B cell (primary cell): ENCODE measurements at regions not wholly inside any gene's neighbourhood (a gene's known extent, or its start where the extent isn't known, plus 50 kb on each side); places are given as distances from the start of the nearest gene placed in this dataset.

Experiments
- ATAC-seq: fragments of 200-7000 bp; cut with Tn5 transposase; one replicate; pipeline ENCODE4 v1.10.0; 2021; ENCODE audit warnings: low read depth, mild to moderate bottlenecking, moderate number of reproducible peaks, moderate library complexity
- CTCF ChIA-PET: fragments of 350-600 bp; sonication (Branson Sonifier 250); formaldehyde crosslinking; loops from one replicate; lab custom pipeline; 2021; ENCODE audit warnings: antibody characterized with exemption, inconsistent platforms; lab: Charles Lee
- POLR2A ChIA-PET: fragments of 350-600 bp; sonication (Branson Sonifier 250); formaldehyde crosslinking; loops from one replicate; lab custom pipeline; 2021; ENCODE audit warnings: antibody characterized with exemption; lab: Charles Lee
- DNase-seq: peaks from one replicate; pipeline ENCODE4 v3.0.0; 2013
- H2AFZ ChIP-seq: 2 replicates; pipeline ENCODE4 v1.6.1; 2012; ENCODE audit warnings: mild to moderate bottlenecking, low read depth, low read length; ENCODE audit not compliant: insufficient read depth, poor library complexity, severe bottlenecking
- H3K27ac ChIP-seq, 2 donors: 1 replicate in 1 of 2; 2 replicates in 1 of 2; pipeline ENCODE4 v1.5.1; 2012 to 2013; ENCODE audit warnings: low read length in 2 of 2, mild to moderate bottlenecking in 2 of 2, moderate library complexity in 1 of 2
- H3K27me3 ChIP-seq, 4 experiments: fragments of 200-600 bp in 1 of 4; sonication (generic) in 1 of 4; replicated peaks in 1 of 4; 1 replicate in 2 of 4; 2 replicates in 2 of 4; pipeline versions ENCODE4 v1.6.1 to v1.7.0; 2013 to 2016; ENCODE audit warnings: low read length in 3 of 4, mild to moderate bottlenecking in 2 of 4, mixed read lengths in 1 of 4, moderate library complexity in 1 of 4; ENCODE audit not compliant: insufficient read depth in 4 of 4, control insufficient read depth in 3 of 4; ENCODE audit errors: control extremely low read depth in 1 of 4
- H3K36me3 ChIP-seq, 2 experiments: replicated peaks in 1 of 2; 1 replicate in 1 of 2; 2 replicates in 1 of 2; pipeline versions ENCODE4 v1.6.1 to v1.7.1; 2013; ENCODE audit warnings: low read length in 1 of 2; ENCODE audit not compliant: insufficient read depth in 2 of 2, control insufficient read depth in 1 of 2; ENCODE audit errors: control extremely low read depth in 1 of 2, extremely low read depth in 1 of 2
- H3K4me1 ChIP-seq, 2 donors: fragments of 200-600 bp in 1 of 2; sonication (generic) in 1 of 2; 1 replicate in 1 of 2; 2 replicates in 1 of 2; pipeline versions ENCODE4 v1.5.1 to v1.6.1; 2013 to 2017; ENCODE audit warnings: low read length in 2 of 2; ENCODE audit not compliant: control insufficient read depth in 2 of 2, insufficient read depth in 2 of 2
- H3K4me2 ChIP-seq: replicated peaks from 2 replicates; pipeline ENCODE3; 2012; ENCODE audit warnings: mild to moderate bottlenecking, low read depth, low read length; ENCODE audit not compliant: poor library complexity, severe bottlenecking
- H3K4me3 ChIP-seq, 5 experiments: fragments of 200-600 bp in 1 of 5; sonication (generic) in 1 of 5; 1 replicate in 3 of 5; 2 replicates in 2 of 5; pipeline versions ENCODE4 v1.5.1 to v1.7.0; 2011 to 2016; ENCODE audit warnings: low read length in 4 of 5, mild to moderate bottlenecking in 4 of 5, low read depth in 2 of 5, control low read depth in 1 of 5, moderate library complexity in 1 of 5; ENCODE audit not compliant: insufficient read depth in 1 of 5; ENCODE audit errors: control extremely low read depth in 1 of 5, extremely low read depth in 1 of 5
- H3K79me2 ChIP-seq: fragments of 200-600 bp; sonication (generic); one replicate; pipeline ENCODE4 v1.6.0; 2016; ENCODE audit warnings: low read length; ENCODE audit not compliant: control insufficient read depth, insufficient read depth
- H3K9ac ChIP-seq: fragments of 200-600 bp; sonication (generic); 2 replicates; pipeline ENCODE4 v1.6.1; 2017; ENCODE audit warnings: mild to moderate bottlenecking, low read length, moderate library complexity
- H3K9me3 ChIP-seq, 3 donors: one replicate each; pipeline versions ENCODE4 v1.6.1 to v1.7.1; 2013; ENCODE audit warnings: low read length in 2 of 3; ENCODE audit not compliant: control insufficient read depth in 2 of 3, insufficient read depth in 1 of 3; ENCODE audit errors: control extremely low read depth in 1 of 3
- H4K20me1 ChIP-seq: 2 replicates; pipeline ENCODE4 v1.6.0; 2012; ENCODE audit warnings: mild to moderate bottlenecking, low read length; ENCODE audit not compliant: insufficient read depth, control insufficient read depth, poor library complexity, severe bottlenecking
- H3K27ac Mint-ChIP-seq: one replicate; pipeline ENCODE4 v1.8.0; 2021; ENCODE audit warnings: mixed read lengths
- H3K27me3 Mint-ChIP-seq: one replicate; pipeline ENCODE4 v1.8.0; 2021; ENCODE audit warnings: mixed read lengths
- H3K4me1 Mint-ChIP-seq: one replicate; pipeline ENCODE4 v1.8.0; 2021; ENCODE audit warnings: mixed read lengths
- H3K4me3 Mint-ChIP-seq: one replicate; pipeline ENCODE4 v1.8.0; 2021; ENCODE audit warnings: mixed read lengths
- H3K9me3 Mint-ChIP-seq: one replicate; pipeline ENCODE4 v1.8.0; 2022; ENCODE audit warnings: mixed read lengths; ENCODE audit not compliant: insufficient read depth
- EZH2 ChIP-seq: IDR thresholded peaks from 2 replicates; pipeline ENCODE4 v1.6.1; 2012; ENCODE audit warnings: borderline replicate concordance, low read depth, mild to moderate bottlenecking, moderate library complexity, low read length; ENCODE audit not compliant: insufficient read depth, poor library complexity, severe bottlenecking
- WGBS: methylation state at CpG from one replicate; pipeline ENCODE4 v1.1.5; 2013; ENCODE audit warnings: missing lambda C conversion rate; ENCODE audit not compliant: insufficient coverage; 5-methylcytosine and 5-hydroxymethylcytosine counted together
- intact Hi-C: fragments of 100-400 bp; cut with micrococcal nuclease; formaldehyde crosslinking; loops from one replicate; pipeline ENCODE4 v1.10.0; 2022
- TF ChIP-seq, protein P1 (sequence below): fragments of 200-600 bp; IDR thresholded peaks from one replicate; pipeline ENCODE4 v1.8.0; 2022; ENCODE audit warnings: antibody characterized with exemption, mild to moderate bottlenecking

DNA sequence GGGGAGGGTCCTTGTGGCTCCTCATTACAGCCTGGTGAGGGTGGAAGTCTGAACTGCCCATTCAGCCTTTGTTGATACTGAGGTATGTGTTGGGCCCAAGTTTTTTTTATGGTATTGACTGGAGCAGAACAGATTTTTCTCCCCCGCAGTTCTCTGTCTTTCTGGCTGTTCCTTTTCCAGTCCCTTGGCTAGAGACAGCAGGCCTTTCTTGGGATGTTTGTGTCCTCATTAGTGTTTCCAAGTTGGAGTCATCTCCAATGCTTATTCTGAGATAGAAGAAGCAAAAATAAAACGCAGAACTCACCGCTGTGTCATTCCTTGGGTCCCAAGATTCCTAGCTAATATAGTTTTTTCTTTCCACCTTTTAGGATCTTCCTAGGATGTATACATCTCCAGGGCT, 193.3 kb downstream of the RAMP3 start:
- WGBS = 100% methylated on average over 1 of the region's 3 CpGs
- no peak for DNase-seq
- no peak overlapping the region for H3K4me3 Mint-ChIP-seq
- no peaks in the 10 kb centered on the region for H3K4me1 ChIP-seq
- no peak overlapping the region for H3K27ac ChIP-seq
- no peak overlapping the region for H3K27ac Mint-ChIP-seq
- no peaks in the 10 kb centered on the region for H3K9me3 Mint-ChIP-seq
- no peaks in the 10 kb centered on the region for H4K20me1 ChIP-seq
- H3K4me3 ChIP-seq = no peak overlapping the region
- H3K4me2 ChIP-seq = no peak overlapping the region
- ChIA-PET CTCF (no interaction called here), POLR2A (no interaction called here)
- no peaks in the 10 kb centered on the region for H3K4me1 Mint-ChIP-seq
- H3K36me3 ChIP-seq = no peaks in the 10 kb centered on the region
- H3K9ac ChIP-seq = no peak overlapping the region
- peaks cover 0 to 8% (median 0%) of the 10 kb centered on the region in 4 experiments for H3K27me3 ChIP-seq
- H3K79me2 ChIP-seq = no peaks in the 10 kb centered on the region
- H2AFZ ChIP-seq = no peak overlapping the region
- no peak for ATAC-seq
- peaks cover 21% of the 10 kb centered on the region for H3K27me3 Mint-ChIP-seq
- peaks cover 0 to 3% (median 0%) of the 10 kb centered on the region in 3 donors for H3K9me3 ChIP-seq
- intact Hi-C loops = no loop called here
- TF ChIP-seq, protein P1, sequence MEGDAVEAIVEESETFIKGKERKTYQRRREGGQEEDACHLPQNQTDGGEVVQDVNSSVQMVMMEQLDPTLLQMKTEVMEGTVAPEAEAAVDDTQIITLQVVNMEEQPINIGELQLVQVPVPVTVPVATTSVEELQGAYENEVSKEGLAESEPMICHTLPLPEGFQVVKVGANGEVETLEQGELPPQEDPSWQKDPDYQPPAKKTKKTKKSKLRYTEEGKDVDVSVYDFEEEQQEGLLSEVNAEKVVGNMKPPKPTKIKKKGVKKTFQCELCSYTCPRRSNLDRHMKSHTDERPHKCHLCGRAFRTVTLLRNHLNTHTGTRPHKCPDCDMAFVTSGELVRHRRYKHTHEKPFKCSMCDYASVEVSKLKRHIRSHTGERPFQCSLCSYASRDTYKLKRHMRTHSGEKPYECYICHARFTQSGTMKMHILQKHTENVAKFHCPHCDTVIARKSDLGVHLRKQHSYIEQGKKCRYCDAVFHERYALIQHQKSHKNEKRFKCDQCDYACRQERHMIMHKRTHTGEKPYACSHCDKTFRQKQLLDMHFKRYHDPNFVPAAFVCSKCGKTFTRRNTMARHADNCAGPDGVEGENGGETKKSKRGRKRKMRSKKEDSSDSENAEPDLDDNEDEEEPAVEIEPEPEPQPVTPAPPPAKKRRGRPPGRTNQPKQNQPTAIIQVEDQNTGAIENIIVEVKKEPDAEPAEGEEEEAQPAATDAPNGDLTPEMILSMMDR = no peak
- TF ChIP-seq EZH2 = no peak

DNA sequence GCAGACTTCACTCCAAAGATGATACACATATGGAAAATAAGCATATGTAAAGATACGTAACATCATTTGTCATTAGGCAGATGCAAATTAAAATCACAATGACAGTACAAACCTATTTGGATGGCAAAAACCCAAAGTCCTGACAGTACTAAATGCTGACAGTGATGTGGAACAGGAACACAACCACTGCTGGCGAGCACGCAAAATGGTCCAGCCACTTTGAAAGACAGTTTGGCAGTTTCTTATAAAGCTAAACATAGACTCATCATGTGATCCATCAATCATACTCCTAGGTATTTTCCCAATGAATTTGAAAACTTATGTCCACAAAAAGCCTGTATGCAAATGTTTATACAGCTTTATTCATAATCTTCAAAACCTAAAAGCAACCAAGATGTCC, 200.7 kb downstream of the RAMP3 start:
- Mint-ChIP-seq H3K27me3 (peaks cover 14% of the 10 kb centered on the region), H3K4me3 (no peak overlapping the region), H3K9me3 (peaks cover 5% of the 10 kb centered on the region), H3K4me1 (no peaks in the 10 kb centered on the region), H3K27ac (no peak overlapping the region)
- no peak overlapping the region for H2AFZ ChIP-seq
- DNase-seq (no peak), ATAC-seq (no peak)
- no peaks in the 10 kb centered on the region for H3K36me3 ChIP-seq
- TF ChIP-seq, protein P1 = no peak
- no peak for TF ChIP-seq EZH2
- ChIA-PET CTCF (no interaction called here), POLR2A (no interaction called here)
- no peaks in the 10 kb centered on the region for H3K27me3 ChIP-seq
- intact Hi-C loops = no loop called here
- no peak overlapping the region for H3K27ac ChIP-seq
- no peak overlapping the region for H3K9ac ChIP-seq
- no peak overlapping the region for H3K4me2 ChIP-seq
- no peak overlapping the region for H3K4me3 ChIP-seq
- peaks cover 0 to 11% (median 0%) of the 10 kb centered on the region in 3 donors for H3K9me3 ChIP-seq
- no CpG with 5 or more reads among the region's 3 CpGs for whole genome bisulfite sequencing
- H3K4me1 ChIP-seq = no peaks in the 10 kb centered on the region
- no peaks in the 10 kb centered on the region for H3K79me2 ChIP-seq
- no peaks in the 10 kb centered on the region for H4K20me1 ChIP-seq
